Stimulated activated CD4-positive, alpha-beta T cell treated with anti-CD3 and anti-CD28 coated beads, Interleukin-4, amount 100 ng/mL, for 4 hours (primary cell): ENCODE measurements at regions not wholly inside any gene's neighbourhood (a gene's known extent, or its start where the extent isn't known, plus 50 kb on each side); places are given as distances from the start of the nearest gene placed in this dataset.
"Not testable (repeated sequence)": the region's sequence is repeated elsewhere in the genome, so short reads cannot be mapped to it uniquely, and the experiment has no call there.

ENCODE experiments used
- DNase-seq, 2 experiments: peaks; one replicate each; pipeline ENCODE4 v3.0.0-alpha.2; 2020

- DNase-seq, result no peak
Observed at GRCh38 chr4:155441475-155441874, 64.7 kb upstream of the MAP9 start.

GRCh38 chr4:155439760-155440159, 63.0 kb upstream of the MAP9 start:
- DNase-seq, result not testable (repeated sequence)

- no peak for DNase-seq
Observed at GRCh38 chr4:155434904-155435303, 58.1 kb upstream of the MAP9 start.

GRCh38 chr4:155434366-155434765, 57.6 kb upstream of the MAP9 start:
- no peak for DNase-seq

GRCh38 chr4:155433636-155434360, 57.0 kb upstream of the MAP9 start:
- no peak for DNase-seq

- no peak for DNase-seq
Observed at GRCh38 chr4:155430895-155431795, 54.4 kb upstream of the MAP9 start.

GRCh38 chr4:155428128-155428527, 51.4 kb upstream of the MAP9 start:
- DNase-seq, result no peak

- no peak for DNase-seq
Observed at GRCh38 chr4:155426953-155427352, 50.2 kb upstream of the MAP9 start.
